HFFc6 (cell line): ENCODE measurements at regions not wholly inside any gene's neighbourhood (a gene's known extent, or its start where the extent isn't known, plus 50 kb on each side); places are given as distances from the start of the nearest gene placed in this dataset.

Experiments
- DNase-seq: peaks from one replicate; pipeline ENCODE4 v3.0.0-alpha.2; 2018
- H3K27ac Mint-ChIP-seq: 2 replicates; pipeline ENCODE4 v1.8.0; 2020; ENCODE audit warnings: mild to moderate bottlenecking, mixed read lengths
- H3K27me3 Mint-ChIP-seq: 2 replicates; pipeline ENCODE4 v1.8.0; 2021; ENCODE audit warnings: mild to moderate bottlenecking, moderate library complexity, mixed read lengths; ENCODE audit not compliant: insufficient read depth
- H3K36me3 Mint-ChIP-seq: 2 replicates; pipeline ENCODE4 v1.8.0; 2021; ENCODE audit warnings: low read depth, mixed read lengths
- H3K4me1 Mint-ChIP-seq: 2 replicates; pipeline ENCODE4 v1.8.0; 2020; ENCODE audit warnings: low read depth, mixed read lengths
- H3K4me3 Mint-ChIP-seq: 2 replicates; pipeline ENCODE4 v1.8.0; 2020; ENCODE audit warnings: mild to moderate bottlenecking, moderate library complexity, mixed read lengths
- H3K9me3 Mint-ChIP-seq: 2 replicates; pipeline ENCODE4 v1.8.0; 2020; ENCODE audit warnings: mild to moderate bottlenecking, mixed read lengths
- TF ChIP-seq, protein P1 (sequence below): fragments of 200-600 bp; sonication (generic); IDR thresholded peaks from 2 replicates; pipeline ENCODE4 v1.5.0; 2021; ENCODE audit warnings: antibody characterized with exemption, mild to moderate bottlenecking

DNA sequence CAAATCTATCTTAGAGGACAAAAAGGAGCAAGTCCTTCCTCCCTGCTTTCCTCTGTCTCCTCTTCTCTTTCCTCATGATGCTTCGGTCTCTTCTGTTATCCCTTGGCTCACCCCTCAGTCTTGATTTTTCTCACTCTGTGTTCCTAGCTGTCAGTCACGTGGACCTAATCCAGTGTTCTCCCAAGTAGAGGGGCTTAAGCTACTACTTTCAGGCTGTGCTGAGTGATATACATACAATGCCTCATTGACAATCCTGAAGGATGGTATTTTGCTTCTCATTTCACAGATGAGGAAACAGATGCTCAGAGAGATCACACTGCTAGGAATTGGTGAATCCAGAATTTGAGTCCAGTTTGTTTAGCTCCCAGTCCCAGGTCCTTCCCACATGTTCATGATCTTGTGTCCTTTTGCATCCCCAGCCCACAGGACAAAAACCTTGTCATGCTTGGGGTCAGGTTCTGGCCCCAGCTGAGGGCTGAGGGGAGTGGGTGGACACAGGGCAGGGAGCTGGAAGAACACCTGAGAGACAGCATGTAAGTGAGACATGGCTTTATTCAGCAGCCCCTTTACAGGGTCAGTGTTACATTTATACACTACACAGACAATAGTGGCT is 50.5 kb upstream of the KMT2E start:
- Mint-ChIP-seq H3K27ac (peak overlapping the region; percentile 74), H3K36me3 (0 out of 2 replicates have a peak, but pooled peaks cover 5% of the 10 kb centered on the region), H3K4me1 (peaks cover 58% of the 10 kb centered on the region), H3K27me3 (peaks cover 8% of the 10 kb centered on the region), H3K4me3 (no peak overlapping the region), H3K9me3 (no peaks in the 10 kb centered on the region)
- DNase-seq = no peak
- TF ChIP-seq, protein P1, sequence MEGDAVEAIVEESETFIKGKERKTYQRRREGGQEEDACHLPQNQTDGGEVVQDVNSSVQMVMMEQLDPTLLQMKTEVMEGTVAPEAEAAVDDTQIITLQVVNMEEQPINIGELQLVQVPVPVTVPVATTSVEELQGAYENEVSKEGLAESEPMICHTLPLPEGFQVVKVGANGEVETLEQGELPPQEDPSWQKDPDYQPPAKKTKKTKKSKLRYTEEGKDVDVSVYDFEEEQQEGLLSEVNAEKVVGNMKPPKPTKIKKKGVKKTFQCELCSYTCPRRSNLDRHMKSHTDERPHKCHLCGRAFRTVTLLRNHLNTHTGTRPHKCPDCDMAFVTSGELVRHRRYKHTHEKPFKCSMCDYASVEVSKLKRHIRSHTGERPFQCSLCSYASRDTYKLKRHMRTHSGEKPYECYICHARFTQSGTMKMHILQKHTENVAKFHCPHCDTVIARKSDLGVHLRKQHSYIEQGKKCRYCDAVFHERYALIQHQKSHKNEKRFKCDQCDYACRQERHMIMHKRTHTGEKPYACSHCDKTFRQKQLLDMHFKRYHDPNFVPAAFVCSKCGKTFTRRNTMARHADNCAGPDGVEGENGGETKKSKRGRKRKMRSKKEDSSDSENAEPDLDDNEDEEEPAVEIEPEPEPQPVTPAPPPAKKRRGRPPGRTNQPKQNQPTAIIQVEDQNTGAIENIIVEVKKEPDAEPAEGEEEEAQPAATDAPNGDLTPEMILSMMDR = no peak

DNA sequence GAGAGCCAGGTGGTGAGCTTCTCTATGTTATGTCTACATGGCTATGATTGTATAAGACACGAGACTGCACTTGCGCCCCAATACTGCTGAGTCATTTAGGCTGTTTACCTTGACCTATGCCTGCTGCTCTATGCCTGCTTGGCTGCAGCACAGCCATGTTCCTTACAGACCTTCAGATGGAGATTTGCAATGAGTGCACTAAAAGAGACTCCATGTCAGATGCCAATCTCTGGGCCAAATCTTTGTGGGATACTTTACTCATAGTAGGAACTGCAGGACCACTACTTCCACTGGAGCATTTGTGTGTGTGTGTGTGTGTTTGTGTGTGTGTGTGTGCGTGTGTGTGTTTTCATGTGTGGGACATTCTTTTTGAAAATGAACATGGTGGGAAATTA is 50.0 kb upstream of the KMT2E start:
- Mint-ChIP-seq H3K9me3 (no peaks in the 10 kb centered on the region), H3K36me3 (0 out of 2 replicates have a peak, but pooled peaks cover 5% of the 10 kb centered on the region), H3K4me3 (peak overlapping the region; percentile 5; the same call in 1 of the 2 replicates), H3K4me1 (peaks cover 57% of the 10 kb centered on the region), H3K27ac (peak overlapping the region; percentile 74), H3K27me3 (peaks cover 6% of the 10 kb centered on the region)
- TF ChIP-seq, protein P1 = no peak
- DNase-seq = no peak
